Caki2 (cell line): ENCODE measurements at regions not wholly inside any gene's neighbourhood (a gene's known extent, or its start where the extent isn't known, plus 50 kb on each side); places are given as distances from the start of the nearest gene placed in this dataset.
A peak's percentile ranks its signal among the peaks of the same experiment; 100 is the strongest.
"Not testable (repeated sequence)": the region's sequence is repeated elsewhere in the genome, so short reads cannot be mapped to it uniquely, and the experiment has no call there.

ENCODE experiments used
- DNase-seq: peaks from one replicate; pipeline ENCODE4 v3.0.0-alpha.2; 2015; ENCODE audit warnings: low read depth
- in situ Hi-C: cut with HindIII; loops from 2 replicates; pipeline ENCODE4 v1.10.0; 2016; ENCODE audit warnings: low sequenced_read_pairs, low pct_unique_long_range_greater_than_20kb, mixed read lengths

DNA sequence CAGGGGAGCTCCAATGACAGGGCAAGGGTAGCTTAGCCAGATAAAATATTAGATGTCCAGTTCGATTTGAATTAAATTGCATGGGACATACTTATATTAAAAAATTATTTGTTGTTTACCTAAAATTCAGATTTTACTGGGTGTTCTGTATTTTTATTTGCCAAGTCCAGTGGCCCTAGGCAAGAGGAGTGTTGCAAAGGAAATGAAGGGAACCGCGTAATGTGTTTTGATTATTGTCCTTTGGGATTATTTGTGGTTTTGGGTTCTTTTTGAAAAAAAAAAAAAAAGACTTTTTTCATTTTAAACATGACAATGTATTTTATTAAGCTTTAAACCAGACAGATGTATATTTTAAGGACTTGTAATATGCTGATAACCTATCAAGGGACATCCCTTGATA is 179.3 kb downstream of the C9orf152 start:
- in situ Hi-C loops: no loop called here
- no peak for DNase-seq

DNA sequence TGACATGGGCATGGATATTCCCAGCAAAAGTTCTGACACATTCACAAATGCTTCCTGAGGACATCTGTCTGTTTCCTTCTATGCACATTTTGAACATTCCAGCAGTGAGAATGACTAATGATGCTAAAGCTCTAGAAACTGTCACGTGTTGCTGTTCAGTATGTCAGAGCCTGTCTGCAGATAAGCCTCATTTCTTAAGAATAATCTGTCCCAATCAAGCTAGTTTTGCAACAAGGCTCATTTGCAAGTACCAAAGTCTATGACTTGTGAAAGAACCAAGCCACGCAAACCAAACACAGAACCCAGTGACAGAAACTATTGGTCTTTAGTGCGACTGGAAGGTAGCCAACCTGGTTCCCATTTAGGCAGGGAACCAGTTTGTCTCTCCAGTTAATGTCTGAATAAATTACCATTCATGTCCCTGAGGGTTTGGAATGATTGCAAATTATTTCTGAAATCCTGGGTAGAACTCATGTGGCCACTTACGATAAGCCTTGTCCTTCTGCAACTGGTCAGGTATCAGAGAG is 178.5 kb downstream of the C9orf152 start:
- in situ Hi-C loops: no loop called here
- peak; percentile 29 for DNase-seq

DNA sequence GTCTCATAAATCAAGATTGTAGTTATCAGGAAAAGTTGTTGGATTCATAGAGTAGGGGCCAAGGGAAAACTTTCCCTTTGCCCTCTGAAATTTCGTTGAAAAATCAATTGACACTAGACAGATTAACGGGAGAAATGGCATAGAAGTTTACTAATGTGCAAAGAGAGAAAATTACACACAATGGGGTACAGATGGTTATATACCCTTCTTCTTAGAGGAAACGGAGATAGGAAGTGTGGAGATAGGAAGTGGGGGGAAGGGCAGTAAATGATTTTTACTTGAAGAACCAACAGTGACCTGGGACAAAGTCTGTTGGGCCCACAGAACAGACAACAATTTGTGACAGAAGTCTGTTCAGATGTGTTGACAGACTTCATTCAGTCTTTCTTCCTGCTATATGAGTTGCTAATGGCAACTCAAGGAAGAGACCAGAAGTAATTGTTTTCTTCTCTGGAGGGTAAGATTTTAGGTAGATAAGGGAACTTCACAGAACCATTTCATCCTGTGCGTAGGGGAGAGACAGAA is 177.9 kb downstream of the C9orf152 start:
- no peak for DNase-seq
- in situ Hi-C loops: no loop called here

DNA sequence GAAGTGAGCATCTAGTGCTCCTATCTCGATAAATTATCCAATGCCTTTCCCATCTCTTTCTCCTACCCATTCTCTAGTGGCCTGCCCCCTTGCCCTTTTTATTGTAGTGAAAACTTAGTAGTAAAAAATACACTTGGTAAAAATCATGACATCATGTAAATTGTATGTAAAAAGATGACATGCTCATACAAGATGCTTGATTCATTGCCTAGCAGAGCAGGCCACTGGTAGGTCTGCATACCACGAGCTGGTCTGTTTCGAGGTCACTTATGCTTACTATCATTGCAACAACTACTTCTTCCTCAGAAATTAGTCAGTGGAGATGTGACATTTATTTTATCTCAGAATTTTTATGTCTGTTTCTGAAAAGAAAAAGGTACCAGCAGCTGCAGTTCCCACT is 177.3 kb downstream of the C9orf152 start:
- in situ Hi-C loops: no loop called here
- no peak for DNase-seq

DNA sequence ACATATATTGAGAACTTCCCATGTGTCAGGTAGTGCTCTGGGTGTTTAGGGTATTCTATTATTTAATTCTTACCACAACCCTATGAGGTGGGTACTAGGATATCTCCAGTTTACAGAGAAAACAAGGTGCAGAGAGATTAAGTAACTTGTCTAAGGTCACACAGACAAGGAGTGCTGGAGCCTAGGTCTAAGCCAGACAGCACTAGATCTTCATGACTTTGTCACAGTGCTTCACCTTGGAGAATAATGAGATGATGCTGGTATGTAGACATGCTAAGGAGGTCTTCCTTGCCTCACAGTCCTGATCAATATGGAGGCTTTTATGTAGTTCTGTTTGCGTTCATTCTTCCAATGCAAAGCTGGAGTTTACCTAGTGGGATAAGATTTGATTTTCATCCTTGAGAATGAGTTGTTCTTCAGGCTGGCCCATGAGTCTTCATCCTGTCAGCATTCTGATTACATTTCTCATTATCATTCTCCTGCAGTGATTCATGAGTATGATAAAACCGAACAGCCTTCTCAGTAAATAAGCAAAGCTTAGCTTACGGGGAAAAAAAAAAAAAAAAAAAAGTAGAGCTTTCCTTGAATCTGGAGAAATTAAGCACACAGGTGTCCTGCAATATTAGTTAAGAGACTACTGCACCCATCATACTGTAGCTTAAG is 176.3 kb downstream of the C9orf152 start:
- in situ Hi-C loops: no loop called here
- peak; percentile 38 for DNase-seq

DNA sequence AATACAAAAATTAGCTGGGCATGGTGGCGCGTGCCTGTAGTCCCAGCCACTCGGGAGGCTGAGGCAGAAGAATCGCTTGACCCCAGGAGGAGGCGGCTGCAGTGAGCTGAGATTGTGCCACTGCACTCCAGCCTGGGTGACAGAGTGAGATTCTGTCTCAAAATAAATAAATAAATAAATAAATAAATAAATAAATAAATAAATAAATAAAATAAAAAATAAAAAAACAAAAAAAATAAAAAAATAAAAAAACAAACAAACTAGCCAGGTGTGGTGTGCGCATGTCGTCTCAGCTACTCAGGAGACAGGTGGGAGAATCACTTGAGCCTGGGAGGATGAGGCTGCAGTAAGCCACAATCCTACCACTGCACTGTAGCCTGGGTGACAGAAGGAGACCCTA is 175.4 kb downstream of the C9orf152 start:
- in situ Hi-C loops: not testable (repeated sequence)

DNA sequence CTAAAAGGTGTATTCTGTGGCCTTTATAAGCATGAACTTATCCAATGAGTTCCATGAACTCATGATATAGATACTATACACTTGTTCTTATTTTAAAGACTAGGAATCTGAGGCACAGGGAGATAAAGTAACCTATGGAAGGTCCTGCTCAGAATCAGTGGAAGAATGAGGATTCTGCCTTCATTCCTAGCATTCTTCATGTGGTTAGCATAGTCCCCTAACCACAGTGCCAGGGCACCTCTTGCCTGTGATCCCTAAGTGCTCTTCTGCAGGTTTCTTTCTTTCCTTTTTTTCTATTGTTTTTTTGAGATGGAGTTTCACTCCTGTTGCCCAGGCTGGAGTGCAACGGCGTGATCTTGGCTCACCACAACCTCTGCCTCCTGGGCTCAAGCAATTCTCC is 174.1 kb downstream of the C9orf152 start:
- DNase-seq: no peak
- in situ Hi-C loops: no loop called here

More for the DNA sequence above, 175.4 kb downstream of the C9orf152 start:
- DNase-seq: not testable (repeated sequence)

DNA sequence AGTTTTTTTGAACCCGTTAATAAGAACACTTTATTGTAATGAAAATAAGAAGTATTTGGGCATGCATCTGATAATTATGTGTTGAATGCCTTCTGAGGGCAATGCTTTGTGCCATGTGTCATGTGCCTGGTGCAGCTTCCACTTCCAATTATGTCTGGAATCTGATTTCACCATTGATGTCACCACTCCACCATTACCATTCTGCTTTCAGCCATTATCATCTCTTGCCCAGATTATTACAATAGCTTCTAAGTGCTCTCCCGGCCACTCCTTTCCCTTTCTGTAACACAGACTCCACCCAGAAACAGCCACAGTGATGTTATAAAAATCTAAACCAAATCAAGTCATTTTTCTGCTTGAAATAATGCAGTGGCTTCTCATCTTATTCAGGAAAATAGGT is 171.7 kb downstream of the C9orf152 start:
- no peak for DNase-seq
- in situ Hi-C loops: no loop called here

DNA sequence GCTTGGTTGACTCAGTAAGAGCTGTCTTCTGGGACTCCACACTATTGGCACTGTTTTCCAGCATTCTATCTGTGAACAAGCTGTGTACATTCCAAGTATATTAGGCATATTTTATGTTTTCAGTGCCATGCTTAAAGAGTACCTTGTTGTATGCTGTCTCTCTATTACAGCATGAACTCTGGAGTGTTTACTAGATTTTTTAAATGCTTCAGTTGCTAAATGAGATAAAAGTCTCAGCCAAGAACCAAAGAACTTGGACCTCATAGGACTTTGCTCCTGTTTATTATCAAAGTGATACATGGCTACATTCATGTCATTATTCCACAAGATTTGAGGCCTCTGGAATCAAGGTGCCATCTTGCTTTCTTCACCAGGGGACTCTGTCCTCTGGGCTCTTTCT is 167.2 kb downstream of the C9orf152 start:
- no peak for DNase-seq
- in situ Hi-C loops: no loop called here

DNA sequence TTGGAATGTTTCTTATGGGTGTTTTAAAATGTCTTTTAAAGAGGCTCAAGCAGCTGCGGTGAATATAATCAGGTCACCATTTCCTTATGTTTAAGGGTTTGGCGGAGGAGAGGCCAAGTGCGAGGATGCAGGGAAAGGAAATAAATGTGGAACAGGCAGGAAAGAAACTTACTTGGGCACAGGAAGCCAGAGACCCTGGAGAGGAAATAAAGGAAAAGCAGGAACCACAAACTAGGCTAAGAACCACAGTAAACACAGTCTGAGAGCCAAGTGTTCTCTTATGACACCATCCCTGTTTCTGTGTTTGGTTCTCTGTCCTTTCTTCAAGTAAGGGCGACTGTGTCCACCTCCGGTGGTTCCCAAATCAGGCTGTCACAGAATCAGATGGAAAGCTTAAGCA is 166.5 kb downstream of the C9orf152 start:
- in situ Hi-C loops: no loop called here
- DNase-seq: no peak

DNA sequence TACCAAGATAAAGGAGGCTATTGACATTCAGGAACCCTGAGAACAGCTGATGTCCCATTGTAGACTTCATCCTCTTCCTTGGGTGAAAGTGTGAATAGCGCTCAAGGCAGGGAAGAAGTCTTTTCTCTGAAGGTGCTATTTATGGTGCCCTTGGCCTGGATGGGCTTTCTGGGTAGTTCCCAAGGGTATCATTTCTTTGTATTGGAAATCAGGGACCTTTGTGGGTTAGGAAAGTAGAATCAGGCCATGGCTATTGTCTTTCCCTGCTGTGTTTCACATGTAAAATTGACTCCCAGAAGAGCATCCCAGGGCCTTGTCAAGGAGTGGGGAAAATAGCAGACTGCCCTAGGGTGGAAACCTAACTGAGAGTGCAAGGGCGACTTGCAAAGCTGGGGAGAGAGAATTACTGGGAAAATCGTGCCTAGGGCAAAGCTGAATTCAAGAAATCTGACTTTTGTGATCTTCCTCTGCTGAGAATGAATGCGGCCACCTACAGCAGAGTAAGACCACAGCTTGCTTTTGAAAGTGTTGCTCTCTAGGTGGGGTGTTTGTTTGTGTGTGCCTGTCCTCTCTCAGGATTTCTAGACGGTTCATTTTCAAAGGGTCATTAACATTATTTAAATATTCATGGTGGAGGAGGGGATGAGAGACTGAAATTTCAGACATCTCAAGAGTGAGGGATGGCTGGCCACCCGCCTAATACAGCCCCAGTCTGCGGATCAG is 160.6 kb downstream of the C9orf152 start:
- in situ Hi-C loops: no loop called here

DNA sequence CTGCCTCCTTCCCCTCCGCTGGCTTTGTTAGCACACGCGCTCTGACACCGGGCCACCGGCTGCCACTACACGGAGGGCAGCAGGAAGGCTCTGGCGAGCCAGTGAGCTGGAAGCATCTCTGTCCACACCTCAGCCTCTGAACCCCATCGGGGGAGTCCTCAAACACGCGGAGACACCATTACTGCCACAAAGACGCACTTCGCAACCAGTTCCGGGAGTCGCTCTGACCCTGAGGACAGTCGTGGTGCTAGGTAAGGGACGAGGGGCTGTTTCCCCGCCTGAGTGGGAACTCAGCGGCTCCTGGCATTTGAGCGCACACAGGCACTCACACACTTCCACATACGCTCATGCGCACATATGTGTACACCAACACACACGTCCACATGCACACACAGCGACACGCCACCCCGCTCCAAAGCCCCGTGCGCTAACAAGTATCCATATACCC is 160.0 kb downstream of the C9orf152 start:
- in situ Hi-C loops: no loop called here
- DNase-seq: no peak

More for the DNA sequence above, 160.6 kb downstream of the C9orf152 start:
- DNase-seq: no peak

DNA sequence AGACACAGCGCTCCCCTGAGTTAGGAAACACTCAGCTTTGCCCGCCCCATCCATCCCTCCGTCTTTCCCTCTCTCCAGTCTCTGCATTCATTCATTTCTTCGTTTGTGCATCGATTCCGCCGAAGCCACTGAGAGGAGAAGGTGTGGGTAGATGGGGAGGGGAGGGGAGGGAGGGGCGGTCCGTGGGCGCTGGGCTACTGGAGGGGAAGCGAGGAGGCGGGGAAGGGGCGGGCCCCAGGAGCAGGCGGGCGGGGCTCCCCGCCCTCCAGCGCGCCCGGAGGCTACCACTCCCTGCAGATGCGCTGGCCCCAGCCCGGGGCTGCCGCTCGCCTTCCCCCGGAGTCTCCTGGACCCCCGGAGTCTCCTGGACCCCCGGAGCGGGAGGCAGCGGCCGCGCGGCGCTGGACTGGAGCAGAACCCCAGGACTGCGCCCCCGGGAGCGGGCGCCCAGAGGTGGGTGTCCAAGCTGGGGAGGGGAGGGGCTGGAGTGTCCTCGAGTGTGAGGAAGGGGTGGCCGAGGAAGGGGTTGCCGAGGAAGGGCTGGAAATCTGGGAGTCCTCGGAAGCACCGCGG is 159.5 kb downstream of the C9orf152 start:
- in situ Hi-C loops: no loop called here
- DNase-seq: peak; percentile 53

DNA sequence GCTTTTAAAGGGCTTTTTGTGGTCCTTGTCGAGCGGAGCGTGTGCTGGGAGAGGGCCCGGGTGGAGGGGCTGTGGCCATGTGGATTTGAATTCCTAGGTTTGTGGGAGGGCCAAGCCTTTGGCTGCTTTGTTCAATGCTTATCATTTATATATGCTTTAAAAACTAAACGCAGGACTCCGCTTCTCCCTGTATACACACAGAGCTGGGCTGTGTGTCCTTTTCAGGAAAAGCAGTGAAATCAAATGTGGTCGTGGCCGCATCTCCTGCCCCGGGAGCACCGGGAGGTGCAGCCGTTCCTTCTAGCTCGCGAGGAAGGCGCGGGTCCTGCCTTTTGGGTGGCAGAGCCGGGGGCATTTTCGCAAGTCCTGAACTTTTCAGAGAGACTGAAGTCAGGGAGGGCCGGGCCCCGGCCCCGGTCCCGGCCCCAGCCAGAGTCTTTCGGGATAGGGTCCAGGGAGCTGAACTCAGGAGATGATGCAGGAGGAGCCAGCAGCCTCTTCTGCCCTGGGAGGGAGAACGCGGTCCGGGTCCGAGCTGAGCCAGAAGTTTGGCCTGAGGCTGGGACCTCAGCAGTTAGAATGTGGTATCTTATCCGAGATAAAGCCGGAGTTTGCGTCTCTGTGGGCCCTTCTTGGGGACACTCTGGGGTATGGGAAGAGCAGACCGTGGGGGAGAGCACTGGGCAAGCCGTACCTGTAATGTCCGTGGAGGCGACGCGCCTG is 158.8 kb downstream of the C9orf152 start:
- in situ Hi-C loops: no loop called here
- peak; percentile 47 for DNase-seq

DNA sequence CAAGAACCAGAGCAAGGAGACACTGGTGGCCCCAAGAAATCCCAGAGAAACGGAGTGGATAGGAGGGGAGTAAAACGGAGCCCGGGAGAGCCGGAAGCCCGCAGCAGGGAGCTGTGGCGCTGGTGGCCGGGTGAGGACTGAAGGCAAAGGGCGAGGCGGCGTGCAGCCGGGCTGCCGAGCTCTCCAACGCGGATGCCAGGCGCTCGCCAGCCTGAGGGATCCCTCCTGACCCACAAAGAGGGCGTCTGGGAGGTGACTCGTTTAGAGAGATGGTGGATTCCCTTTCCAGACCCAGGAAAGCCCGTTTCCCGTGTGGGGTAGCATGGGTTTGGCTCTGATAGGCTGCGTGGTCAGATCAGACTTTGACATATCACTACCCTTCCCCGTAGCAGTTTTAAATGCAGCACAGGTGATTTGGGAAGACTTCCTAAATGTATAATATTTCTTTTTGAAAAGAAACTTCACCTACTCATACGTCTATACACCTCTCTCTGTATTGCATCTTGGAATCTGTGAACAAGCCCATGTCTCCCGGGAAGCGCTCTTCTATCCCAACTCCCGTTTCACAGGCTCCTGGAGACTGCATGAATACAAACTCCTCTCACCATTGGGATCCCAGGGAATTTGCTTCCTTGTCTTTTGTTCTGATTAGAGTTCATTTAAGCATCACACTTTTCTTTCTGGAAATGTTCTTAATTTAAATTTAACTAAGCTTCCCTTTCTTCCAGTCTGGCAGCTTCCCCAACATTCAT is 158.1 kb downstream of the C9orf152 start:
- DNase-seq: no peak
- in situ Hi-C loops: no loop called here

DNA sequence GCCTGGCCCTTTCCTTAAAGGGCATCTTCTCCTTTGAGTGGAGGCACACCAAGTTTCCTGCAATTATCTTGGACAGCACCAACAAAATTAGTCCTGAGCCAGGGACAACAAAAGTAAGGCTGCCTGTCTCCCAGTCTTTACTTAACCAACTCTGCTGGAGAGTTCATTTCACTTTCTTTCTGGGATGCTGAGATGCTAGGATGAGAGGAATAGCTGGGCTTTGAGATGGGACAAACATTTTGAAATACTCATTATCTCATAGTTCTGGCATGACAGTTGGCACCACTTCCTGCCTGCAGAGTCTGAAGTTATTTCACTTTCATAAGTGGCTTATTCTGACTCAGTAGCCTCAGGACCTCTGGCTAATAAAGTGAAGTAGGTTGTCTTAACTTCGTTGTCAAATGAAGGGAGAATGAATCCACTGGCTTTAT is 157.0 kb downstream of the C9orf152 start:
- in situ Hi-C loops: no loop called here
- peak; percentile 57 for DNase-seq

DNA sequence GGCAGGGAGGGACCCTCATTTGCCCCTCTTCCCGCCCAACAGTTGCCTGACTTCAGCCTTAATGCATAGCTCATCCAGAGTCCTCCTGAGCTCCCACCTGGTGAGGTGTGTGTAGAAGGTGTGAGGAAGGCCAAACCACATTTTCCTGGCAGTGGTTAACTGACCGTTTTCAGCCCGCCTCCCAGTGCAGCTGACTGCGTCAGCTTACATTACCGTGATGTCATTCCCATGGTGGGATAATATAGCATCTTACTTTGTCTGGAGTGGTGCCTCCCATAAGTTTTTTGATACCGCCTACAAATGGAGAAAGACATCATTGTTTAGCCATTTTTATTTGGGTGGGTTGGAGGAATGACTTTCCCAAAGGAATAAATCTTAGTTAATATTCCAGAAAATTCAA is 151.9 kb downstream of the C9orf152 start:
- in situ Hi-C loops: no loop called here
- no peak for DNase-seq
